HG02642 (cell line): ENCODE measurements at regions not wholly inside any gene's neighbourhood (a gene's known extent, or its start where the extent isn't known, plus 50 kb on each side); places are given as distances from the start of the nearest gene placed in this dataset.

ENCODE experiments used
- ATAC-seq: cut with Tn5 transposase; IDR thresholded peaks from one replicate; pipeline ENCODE4 v1.9.1; 2021; ENCODE audit warnings: mild to moderate bottlenecking; ENCODE audit not compliant: unreplicated experiment, poor library complexity

DNA sequence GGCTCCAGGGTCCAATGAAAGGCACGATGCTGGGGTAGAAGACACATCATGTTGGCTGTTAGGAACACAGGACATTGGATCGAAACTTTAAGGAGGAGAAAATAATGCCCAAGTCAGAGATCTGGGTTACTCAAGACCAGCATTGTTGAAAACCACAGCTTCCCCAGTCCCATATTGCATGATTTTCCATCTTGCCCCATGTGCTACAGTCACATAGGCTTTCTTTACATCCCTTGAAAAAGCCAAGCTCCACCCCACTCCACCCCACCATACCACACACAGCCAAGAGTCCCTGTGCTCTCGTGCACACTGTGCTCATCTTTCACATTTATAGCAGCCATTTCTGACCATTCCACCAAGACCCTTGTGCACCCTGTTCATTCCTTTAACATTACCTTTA, 636.2 kb downstream of the DIAPH3 start:
- no peak for ATAC-seq

DNA sequence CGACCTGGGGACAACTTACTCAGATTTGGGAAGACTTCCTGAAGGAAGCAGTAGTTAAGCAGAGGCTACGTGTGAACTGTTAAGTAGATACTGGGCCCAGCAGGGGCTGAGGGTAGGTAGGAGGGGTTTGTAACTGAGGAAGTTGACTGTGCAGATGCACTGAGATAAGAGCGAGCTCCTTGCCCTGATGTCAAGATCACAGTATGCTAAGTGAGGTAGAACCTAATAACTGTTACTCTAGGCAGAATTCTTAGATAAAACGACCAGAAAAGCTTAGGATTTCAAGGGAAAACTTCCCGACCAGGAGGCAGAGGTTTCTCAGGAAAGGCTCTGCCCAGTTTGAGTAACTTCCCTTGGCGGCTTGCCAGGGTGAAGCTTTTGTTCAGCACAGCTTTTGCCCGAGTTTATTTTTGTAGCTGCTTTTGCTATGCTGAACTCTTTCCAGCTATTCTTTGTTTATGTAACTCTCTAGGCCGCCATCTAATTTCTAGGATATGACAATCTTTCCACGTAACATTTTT, 632.1 kb downstream of the DIAPH3 start:
- no peak for ATAC-seq

DNA sequence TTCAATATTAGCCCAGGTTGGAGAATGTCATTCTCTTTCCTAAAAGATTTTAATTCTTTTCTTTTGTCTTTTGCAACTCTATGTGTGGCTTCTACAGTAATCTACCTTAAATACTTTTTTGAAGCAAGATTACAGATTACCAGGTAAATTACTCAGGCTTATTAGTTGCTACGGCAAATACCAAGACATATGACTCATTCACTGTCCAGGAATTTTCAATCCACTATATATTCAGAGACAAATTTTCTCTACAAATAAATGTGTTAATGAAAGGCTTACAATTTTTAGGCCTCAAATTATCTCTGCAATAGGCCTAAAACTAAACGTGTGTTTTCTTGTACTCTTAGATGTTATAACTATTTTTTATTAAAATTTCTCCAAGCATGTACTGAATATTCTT, 631.3 kb downstream of the DIAPH3 start:
- ATAC-seq = no peak

DNA sequence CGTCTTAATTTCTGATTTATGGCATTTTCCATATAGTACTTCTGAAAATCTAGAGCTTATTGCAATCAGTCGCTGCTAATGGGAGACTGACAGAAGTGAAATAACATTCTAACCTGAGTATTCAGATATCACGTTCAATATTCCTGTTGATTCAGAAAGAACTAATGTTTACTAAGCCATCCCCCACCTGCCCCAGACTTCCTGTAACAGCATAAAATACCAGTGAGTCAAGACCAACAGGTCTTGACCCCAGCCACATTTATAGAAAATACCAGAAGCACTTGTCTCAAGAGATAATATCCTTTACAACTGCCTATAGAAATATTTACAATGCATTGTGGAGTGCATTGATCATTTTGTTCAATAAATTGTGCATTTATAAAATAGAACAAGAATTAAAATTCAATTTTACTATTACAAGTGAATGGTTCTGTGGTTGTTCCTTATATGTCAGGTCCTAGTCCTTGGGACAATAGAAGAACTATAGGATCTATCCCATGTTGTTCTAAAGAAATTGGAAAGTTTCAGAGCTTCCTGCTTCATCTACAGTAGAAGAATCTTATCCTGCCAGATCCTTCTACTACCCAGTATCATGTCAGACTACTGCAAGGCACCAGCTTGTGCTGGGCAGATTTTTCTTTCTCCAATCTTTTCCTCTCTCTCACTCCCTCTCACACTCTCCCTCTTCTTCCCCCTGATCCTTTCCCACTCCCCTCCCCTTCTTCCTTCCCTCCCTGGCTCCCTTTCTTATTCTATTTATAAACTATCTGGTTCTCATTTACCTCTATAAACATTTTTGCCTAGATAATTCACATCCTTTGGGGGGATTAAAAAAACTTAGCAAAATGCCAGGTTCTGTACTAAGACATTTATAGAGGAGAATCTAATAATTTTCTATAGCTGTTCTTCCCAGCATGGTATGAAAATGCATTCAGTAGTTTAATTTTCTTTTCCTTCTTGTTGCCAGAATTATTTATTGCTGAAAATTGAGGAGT, 629.9 kb downstream of the DIAPH3 start:
- no peak for ATAC-seq

DNA sequence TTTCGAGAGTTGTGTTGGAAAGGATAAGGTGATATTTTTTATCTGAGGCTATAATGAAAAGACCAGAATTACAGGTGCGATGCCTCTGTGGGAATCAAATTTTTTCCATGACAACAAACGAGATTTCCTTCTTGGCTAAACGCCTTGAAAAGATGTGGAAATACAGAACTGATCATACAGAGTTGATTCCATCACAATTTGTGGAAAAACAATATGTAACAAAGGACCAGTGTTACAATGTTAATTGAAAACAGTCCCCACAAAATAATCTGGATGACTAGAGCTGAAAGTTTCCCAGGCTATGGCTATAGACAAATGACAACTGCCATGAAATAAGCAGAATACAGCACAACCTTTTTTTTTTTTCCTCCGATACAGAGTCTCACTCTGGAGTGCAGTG, 628.9 kb downstream of the DIAPH3 start:
- no peak for ATAC-seq

DNA sequence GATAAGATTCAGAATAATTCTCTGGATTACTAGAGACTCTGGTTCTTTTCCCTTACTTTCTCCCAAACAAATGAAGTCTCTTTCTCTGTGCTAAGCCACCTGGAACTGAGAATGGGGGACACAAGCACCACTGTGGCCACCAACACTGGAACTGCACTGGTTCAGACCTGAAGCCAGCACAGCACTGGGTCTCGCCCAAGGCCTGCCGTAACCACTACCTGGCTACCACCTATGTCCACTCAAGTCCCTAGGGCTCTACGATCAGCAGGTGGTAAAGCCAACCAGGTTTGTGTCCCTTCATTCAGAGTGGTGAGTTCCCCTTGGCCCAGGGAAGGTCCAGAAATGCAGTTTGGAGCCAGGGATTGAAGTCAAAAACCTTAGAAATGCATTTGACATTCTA, 626.2 kb downstream of the DIAPH3 start:
- no peak for ATAC-seq

DNA sequence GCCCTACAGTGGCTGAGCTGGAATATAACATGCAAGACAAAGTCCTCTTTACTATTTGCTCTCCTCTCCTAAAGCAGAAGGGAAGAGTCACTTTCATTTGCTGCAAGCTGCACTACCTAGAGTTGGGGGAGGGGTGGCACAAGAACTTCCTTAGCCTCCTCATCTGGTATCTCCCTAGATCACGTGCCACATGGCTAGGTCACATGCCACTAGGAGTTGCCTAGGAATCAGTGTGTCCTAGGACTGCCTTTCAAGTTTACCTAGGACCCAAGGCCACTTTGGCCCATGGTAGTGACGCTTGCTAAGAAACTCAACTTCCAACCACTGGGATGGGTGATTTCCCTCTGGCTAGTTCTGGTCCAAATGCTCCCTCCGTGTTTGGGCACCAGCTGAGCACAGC, 625.2 kb downstream of the DIAPH3 start:
- ATAC-seq = no peak

DNA sequence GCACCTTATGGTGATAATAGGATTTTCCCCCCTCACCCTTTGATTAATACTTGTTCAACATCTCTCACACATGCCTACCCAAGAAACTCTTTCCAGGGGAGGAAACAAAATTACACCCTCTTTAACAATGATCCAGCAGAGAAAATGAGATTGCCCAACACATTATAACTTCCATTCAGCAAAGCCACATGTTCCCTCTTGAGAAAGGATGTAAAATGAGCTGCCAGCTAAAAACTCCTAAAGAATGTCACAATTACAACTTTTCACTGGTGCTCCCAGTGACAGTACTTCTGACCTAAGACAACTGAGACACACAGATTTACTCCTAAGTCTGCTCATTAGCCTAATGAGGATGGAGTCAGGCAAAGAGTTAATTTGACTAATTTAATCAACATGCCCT, 621.4 kb downstream of the DIAPH3 start:
- ATAC-seq = no peak

DNA sequence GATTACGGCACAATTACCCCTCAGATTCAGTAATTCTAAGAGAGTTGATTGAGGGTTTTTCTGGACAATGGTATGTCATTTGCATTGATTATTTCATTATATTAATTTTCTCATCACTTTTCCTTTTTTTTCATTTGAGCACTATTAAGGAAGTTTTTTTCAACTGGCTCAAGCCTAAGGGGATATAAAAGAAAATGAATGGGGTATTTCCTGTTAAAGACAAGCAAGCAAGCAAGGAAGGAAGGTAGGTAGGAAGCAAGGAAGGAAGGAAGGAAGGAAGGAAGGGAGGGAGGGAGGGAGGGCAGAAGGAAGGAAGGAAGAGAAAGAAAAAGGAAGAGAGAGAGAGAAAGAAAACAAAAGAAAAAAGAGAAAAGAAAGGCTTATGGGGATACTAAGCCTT, 620.3 kb downstream of the DIAPH3 start:
- ATAC-seq = no peak

DNA sequence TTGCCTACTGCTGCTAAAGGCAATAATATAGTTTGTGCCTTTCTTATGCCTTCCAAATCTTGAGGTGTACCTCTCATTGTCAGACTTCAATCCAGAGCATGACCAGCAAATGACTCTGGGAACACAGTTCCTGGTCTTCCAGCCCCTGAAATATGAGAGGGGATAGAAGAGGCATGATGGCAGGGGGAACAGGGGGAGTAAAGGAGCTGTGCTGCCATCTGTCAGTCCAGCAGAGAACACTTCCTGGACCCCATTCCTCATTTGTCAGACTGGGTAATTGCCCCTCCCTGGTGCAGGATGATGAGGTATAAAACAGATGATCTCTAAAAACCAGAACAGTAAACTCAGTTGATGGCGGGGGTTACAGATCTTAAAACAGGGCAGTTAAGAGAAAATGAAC, 618.7 kb downstream of the DIAPH3 start:
- ATAC-seq = no peak

DNA sequence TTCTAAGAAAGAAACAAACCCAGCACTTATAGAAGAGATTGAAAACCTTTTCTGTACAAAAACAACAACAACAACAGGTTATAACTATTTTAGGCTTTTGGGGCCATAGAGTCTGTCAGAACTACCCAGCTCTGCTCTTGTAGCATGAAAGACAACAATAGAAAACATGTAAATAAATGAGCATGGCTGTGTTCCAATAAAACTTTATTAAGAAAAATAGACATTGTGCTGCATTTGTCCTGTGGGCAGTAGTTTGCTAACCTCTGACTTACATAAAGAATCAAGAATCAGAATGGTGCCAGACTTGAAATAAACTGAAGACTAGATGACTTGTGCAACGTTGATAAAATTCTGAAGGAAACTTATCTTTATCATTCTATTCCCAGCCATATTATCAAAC, 617.5 kb downstream of the DIAPH3 start:
- no peak for ATAC-seq

DNA sequence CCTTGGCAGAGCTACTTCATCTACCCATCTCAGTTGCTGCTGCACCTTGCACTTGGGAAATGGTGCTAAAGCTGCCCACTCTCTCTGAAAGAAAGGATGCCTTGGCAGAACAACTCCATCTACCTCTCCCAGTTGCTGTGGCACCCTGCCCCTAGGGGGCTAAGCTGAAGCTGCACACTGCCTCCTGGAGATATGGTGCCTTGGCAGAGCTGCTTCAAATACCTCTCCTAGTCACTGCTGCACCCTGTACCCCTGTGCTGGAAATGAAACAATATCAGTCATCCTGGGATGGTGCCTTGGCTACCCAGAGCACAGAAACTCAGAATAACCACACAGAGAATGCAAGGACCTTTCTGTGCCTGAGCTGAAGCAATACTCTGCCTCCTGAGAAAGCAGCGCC, 615.8 kb downstream of the DIAPH3 start:
- ATAC-seq = no peak

DNA sequence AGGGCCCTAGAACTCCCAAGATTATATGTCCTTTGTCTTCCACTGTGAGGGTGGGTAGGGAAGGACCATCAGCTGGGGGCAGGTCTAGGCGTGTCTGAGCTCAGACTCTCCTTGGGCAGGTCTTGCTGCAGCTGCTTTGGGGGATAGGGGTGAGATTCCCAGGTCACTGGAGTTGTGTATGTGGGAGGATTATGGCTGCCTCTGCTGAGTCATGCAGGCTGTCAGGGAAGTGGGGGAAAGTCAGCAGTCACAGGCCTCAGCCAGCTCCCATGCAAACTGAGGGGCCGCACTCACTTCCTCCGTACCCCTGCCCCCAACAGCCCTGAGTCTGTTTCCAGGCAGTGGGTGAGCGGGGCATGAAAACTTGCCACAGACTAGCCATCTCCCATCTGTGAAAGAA, 600.8 kb downstream of the DIAPH3 start:
- ATAC-seq = no peak

DNA sequence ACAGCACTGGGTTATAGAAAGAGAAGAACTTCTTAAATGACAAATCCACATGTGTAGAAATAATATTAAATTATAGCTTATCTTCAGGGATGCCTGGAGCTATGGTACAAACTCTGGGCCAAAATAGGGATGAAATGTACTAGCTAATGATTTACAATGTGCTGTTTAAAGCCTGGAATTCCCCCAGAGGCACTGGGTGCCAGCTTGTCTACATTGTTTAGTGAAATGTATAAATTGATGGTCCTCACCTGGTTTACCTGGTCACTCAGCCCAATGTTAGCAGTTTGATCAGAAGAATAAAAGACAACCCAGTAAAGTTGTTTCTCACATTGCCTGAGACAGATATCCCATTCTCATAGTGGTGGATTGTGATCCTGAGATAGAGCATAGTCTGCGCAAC, 597.2 kb downstream of the DIAPH3 start:
- ATAC-seq = no peak

DNA sequence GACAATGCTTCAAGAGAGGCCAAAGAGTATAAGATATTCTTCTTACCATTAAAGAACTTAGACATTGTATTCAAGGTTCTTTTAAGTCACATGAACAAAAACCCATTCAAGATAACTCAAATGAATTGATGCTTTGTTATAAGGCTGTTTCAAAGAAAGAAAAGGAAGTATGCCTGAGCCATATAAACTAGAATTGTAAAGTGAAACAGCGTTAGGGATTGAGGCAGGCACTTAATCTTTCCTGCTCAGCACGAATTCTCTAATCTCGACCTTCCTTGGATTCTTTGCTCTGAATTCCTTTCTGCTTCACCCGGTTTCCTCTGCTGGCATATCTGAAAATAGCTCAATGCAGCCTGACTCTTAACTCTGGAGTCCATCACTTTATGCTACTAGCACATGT, 595.4 kb downstream of the DIAPH3 start:
- ATAC-seq = no peak

DNA sequence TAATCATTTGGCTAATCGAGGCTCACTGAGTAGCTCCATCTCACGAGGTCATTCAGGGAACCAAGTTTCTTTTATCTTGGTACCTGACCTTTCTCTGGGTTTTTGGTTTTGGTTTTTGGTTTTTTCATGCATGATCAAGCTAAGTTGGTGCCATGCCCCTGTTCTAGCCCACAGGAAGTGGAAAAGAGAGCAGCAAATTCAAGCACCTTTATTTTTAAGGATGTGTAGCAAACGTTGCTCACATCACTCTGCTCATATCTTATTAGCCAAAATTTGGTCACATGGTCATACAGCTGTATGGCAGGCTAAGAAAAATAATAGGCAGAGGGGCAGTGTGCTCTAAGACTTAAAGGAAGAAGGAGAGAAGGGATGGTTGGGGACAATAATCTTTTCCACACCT, 593.5 kb downstream of the DIAPH3 start:
- no peak for ATAC-seq

DNA sequence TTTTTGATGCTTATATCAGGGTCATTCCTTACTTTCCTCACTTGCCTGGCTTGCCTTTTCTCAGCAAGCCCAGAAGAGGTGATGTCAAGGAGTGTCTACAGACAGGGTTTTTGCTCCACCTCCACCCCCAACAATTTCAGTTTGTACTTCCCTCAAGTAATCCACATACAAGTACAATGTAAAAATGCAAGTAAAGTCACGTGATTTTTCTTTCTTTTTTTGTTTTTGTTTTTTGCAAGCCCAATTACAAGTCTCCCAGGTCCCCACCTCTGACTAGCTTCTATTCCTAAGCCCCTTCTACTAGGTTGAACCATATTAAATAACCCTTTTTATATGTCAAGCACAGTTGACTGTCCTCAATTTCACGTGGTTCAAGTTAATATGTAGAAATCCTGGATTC, 579.6 kb downstream of the DIAPH3 start:
- ATAC-seq = no peak

DNA sequence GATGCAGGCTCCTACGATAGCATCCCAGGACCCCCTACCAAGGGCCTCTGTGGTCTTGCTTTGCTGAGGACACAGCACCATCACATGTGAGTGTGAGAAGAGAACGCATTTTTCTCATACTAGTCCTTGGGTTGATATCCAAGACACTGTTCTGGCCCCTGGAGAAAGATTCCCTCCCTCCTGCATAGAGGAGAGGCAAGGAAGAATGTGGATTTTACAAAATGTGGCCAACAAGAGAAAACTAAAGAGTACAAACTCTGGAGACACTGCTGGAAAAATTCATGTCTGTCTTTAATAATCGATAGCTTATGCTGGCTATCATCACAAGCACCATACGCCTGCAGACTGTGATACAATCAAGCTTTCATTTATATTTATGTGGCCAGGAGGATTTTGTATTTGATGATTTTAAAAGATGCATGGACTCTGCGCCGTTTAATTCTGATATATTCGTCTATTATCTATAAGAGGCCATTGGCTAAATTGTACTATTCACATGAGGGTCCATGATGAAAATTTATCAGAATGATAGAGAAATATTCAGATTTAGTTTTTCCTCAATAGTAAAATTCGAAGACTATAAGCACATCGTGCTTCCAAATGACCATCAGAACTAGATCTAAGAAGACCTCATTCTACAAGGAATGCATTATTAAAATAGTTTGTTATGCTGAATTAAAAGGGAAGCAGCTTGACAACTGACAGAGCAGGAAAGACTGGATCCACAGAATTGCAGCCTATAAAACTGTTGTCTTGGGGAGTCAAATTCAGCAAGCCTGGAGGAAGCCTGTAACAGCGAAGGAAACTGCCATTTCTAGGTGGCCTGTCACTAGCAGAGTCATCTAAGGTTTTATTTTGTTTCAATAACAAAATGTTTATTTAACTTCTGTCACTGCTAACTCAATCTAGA, 578.7 kb downstream of the DIAPH3 start:
- ATAC-seq = no peak

DNA sequence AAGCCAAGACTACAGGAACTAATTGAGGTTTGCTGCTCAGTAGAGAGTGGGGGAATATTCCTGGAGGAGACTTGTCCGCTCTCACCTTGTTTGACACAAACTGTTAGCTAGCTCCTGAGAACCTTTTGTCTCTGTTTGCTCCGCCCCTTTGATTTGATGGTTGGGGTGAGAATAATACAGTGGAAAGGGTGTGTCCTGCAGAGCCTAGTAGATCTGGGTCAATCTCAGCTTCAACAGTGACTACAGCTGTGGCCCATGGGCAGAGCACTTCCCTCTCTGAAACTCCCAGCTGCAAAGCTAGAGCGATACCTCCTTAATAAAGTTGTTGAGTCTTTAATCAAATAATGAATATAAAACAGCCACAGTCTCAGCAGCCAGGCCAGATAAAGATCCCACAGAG, 576.7 kb downstream of the DIAPH3 start:
- ATAC-seq = no peak

DNA sequence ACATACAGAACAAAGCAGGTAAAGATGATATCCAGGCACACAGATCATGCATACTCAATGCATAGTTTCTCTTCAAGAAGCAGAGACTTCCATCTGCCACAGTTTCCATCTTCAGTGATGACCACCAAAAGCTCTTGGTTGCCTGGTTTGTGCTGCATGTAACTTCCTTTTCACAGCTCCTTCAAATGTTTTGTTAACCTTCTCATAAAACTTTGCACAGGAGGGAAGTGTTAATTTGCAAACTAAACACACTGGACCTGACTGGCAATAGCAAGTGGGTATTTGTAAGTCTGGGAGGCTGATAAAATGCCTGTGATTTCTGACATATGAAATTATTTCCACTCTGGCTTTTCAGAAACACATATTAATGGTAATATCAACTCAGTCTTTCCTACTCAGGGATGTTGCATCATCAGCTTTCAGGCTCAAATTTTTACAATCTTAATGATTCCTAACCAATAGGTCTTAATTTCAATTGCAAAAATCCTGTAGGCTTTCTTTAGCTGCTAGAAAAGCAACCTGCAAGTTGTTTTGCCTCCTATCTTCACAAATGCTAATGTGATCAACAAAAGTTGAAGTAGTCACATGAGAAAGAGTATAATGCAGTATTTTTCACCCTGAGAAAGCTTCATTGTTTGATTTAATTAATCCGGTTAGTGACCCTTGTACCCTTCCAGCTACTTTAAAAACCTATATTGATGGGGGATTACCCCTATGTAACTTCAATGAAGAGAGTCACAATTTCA, 575.6 kb downstream of the DIAPH3 start:
- ATAC-seq = no peak
